ENCODE measurements at regions not wholly inside any gene's neighbourhood (a gene's known extent, or its start where the extent isn't known, plus 50 kb on each side); places are given as distances from the start of the nearest gene placed in this dataset.
"Not testable (repeated sequence)": the region's sequence is repeated elsewhere in the genome, so short reads cannot be mapped to it uniquely, and the experiment has no call there.

DNA sequence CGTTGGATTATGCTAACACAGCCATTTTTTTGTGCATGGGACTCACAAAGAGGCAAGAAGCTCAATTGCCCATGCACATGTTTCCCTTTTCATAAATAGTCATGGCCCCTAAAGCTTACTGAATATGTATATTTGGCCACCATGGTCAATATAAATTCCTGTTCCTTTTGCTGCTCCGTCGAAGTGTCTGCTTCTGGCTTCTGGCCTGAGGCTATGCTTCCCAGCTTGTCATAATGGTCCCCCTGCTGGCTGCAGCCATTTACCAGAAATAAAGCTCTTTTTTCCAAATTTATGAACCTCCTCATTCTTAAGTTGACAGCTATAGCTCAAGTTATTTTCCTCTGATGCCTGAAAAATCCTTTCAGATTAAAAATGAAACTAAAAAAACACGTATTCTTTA lies 602.1 kb downstream of the VGLL3 start:
- peaks cover 5% of the 10 kb centered on the region for H3K9me3 Mint-ChIP-seq
- no peaks in the 10 kb centered on the region for H3K36me3 Mint-ChIP-seq (ENCODE audit: low read depth)
- no peaks in the 10 kb centered on the region for H3K27me3 Mint-ChIP-seq (ENCODE audit: low read depth, poor library complexity)
- no peak overlapping the region for H3K4me3 Mint-ChIP-seq
- TF ChIP-seq, protein P1, sequence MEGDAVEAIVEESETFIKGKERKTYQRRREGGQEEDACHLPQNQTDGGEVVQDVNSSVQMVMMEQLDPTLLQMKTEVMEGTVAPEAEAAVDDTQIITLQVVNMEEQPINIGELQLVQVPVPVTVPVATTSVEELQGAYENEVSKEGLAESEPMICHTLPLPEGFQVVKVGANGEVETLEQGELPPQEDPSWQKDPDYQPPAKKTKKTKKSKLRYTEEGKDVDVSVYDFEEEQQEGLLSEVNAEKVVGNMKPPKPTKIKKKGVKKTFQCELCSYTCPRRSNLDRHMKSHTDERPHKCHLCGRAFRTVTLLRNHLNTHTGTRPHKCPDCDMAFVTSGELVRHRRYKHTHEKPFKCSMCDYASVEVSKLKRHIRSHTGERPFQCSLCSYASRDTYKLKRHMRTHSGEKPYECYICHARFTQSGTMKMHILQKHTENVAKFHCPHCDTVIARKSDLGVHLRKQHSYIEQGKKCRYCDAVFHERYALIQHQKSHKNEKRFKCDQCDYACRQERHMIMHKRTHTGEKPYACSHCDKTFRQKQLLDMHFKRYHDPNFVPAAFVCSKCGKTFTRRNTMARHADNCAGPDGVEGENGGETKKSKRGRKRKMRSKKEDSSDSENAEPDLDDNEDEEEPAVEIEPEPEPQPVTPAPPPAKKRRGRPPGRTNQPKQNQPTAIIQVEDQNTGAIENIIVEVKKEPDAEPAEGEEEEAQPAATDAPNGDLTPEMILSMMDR (IDR thresholded peaks at IDR 0.05): no peak
- no peak overlapping the region for H3K27ac Mint-ChIP-seq
- no peak for DNase-seq
- no peaks in the 10 kb centered on the region for H3K4me1 Mint-ChIP-seq

DNA sequence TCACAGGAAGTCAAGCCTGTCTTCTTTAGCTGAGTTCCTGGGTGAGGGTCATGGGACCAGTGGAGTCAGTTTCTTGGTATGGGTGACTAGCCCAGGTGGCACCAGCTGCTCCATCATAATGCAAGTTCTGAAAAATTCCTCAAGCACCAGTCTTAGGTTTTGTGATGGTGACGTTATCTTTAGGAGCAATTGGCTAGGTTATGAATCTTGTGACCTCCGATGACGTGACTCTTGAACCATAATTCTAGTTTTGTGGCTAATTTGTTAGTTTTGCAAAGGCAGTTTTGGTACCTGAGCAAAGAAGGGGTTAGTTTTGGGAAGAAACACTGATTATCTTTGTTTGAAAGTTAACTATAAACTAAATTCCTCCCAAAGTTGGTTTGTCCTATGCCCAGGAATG lies 608.4 kb downstream of the VGLL3 start:
- peaks cover 8% of the 10 kb centered on the region for H3K4me1 Mint-ChIP-seq
- H3K27me3 Mint-ChIP-seq (ENCODE audit: low read depth, poor library complexity): no peaks in the 10 kb centered on the region
- H3K9me3 Mint-ChIP-seq: no peaks in the 10 kb centered on the region
- no peak overlapping the region for H3K27ac Mint-ChIP-seq
- H3K4me3 Mint-ChIP-seq: no peak overlapping the region
- DNase-seq: no peak
- no peaks in the 10 kb centered on the region for H3K36me3 Mint-ChIP-seq (ENCODE audit: low read depth)
- TF ChIP-seq, protein P1 (IDR thresholded peaks at IDR 0.05): no peak

DNA sequence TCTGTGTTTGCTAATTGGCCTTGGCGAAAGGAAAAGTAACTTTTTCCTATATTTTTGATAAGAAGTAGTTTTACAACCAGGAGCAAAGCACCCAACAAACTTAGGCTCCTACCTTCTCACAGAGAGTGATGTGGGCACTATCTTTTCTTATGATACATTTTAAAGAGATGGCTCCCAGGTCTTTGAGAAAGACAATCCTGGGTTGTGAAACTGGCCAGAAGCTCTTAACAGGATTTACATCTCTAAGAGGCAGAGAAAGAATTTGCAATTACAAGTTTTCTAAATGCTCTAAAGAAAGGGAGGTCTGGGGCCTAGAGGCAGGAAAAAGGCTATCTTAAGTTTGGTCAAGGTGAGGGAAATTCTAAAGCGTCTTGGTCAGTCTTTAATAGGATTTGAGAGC lies 609.7 kb downstream of the VGLL3 start:
- Mint-ChIP-seq H3K27ac (no peak overlapping the region), H3K4me3 (no peak overlapping the region), H3K4me1 (peaks cover 8% of the 10 kb centered on the region), H3K9me3 (no peaks in the 10 kb centered on the region), H3K36me3 (ENCODE audit: low read depth) (no peaks in the 10 kb centered on the region), H3K27me3 (ENCODE audit: low read depth, poor library complexity) (no peaks in the 10 kb centered on the region)
- TF ChIP-seq, protein P1 (IDR thresholded peaks at IDR 0.05): no peak
- DNase-seq: no peak

DNA sequence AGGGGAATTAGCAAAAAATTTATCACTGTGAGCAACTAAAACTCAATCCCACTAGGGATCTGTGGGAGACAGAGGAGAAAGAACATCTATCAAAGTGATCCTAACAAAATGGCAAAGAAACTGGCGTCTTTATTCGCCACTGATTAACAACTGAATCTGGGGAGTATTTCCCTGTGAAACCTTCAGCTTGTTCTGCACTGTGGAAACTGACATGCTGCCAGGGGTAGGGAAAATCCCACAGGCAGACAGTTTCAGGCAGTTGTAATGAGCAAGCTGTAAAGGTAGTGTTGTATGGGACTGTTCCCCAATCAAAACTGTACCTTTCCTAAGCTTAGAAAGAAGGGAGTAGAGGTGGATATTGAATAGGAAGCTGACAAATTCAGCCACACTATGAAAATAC lies 611.7 kb downstream of the VGLL3 start:
- Mint-ChIP-seq H3K9me3 (no peaks in the 10 kb centered on the region), H3K27ac (peak overlapping the region; percentile 30), H3K36me3 (ENCODE audit: low read depth) (no peaks in the 10 kb centered on the region), H3K4me3 (no peak overlapping the region), H3K4me1 (peaks cover 8% of the 10 kb centered on the region), H3K27me3 (ENCODE audit: low read depth, poor library complexity) (no peaks in the 10 kb centered on the region)
- TF ChIP-seq, protein P1 (IDR thresholded peaks at IDR 0.05): no peak
- DNase-seq: no peak

DNA sequence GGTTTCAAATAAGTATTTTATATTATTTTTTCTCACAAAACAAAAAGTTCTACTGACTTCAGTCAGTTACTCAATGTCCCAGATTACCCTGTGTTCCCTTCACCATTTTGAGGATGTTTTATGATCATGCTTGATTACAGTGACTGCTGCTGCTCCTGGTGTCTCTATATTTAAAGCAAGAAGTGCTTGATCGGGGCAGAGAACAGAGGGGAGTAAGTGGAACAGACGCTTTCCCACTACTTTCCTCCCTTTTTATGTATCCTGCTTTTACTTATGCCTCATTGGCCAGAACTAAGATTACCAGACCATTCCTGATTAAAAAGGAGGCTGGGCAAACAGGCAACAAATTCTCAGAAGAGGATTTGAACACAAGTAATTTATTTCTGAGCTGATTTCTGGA lies 612.1 kb downstream of the VGLL3 start:
- Mint-ChIP-seq H3K27ac (peak overlapping the region; percentile 30), H3K4me3 (no peak overlapping the region), H3K4me1 (peaks cover 8% of the 10 kb centered on the region), H3K27me3 (ENCODE audit: low read depth, poor library complexity) (no peaks in the 10 kb centered on the region), H3K9me3 (no peaks in the 10 kb centered on the region), H3K36me3 (ENCODE audit: low read depth) (no peaks in the 10 kb centered on the region)
- no peak for DNase-seq
- TF ChIP-seq, protein P1 (IDR thresholded peaks at IDR 0.05): no peak

DNA sequence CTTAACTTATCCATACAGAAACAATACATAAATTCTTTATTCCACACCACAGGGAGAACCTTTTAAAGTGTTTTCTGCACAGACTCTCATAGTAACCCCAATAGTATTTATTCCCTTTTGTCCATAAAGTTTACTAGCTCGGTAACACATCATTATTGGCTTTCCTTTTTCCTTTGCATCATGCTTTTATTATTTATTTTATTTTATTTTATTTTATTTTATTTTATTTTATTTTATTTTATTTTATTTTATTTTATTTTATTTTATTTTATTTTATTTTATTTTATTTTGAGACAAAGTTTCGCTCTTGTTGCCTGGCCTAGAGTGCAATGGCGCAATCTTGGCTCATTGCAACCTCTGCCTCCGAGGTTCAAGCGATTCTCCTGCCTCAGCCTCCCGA lies 655.4 kb downstream of the VGLL3 start:
- H3K27ac Mint-ChIP-seq; H3K9me3 Mint-ChIP-seq; H3K4me3 Mint-ChIP-seq; DNase-seq; H3K36me3 Mint-ChIP-seq (ENCODE audit: low read depth); H3K27me3 Mint-ChIP-seq (ENCODE audit: low read depth, poor library complexity): not testable (repeated sequence)
- H3K4me1 Mint-ChIP-seq: peaks cover 11% of the 10 kb centered on the region
